Parathyroid adenoma (tissue), 2 donors: ENCODE measurements at regions not wholly inside any gene's neighbourhood (a gene's known extent, or its start where the extent isn't known, plus 50 kb on each side); places are given as distances from the start of the nearest gene placed in this dataset.

Experiments used
- H2AFZ ChIP-seq: fragments of 300-600 bp; sonication (generic); one replicate; pipeline ENCODE4 v1.7.0; 2017; ENCODE audit warnings: antibody characterized with exemption, mild to moderate bottlenecking
- H3K27ac ChIP-seq: fragments of 300-600 bp; sonication (generic); one replicate; pipeline ENCODE4 v1.7.0; 2017
- H3K27me3 ChIP-seq: fragments of 300-600 bp; sonication (generic); one replicate; pipeline ENCODE4 v1.7.0; 2017; ENCODE audit warnings: low read length; ENCODE audit not compliant: control insufficient read depth, insufficient read depth
- H3K36me3 ChIP-seq: fragments of 300-600 bp; sonication (generic); one replicate; pipeline ENCODE4 v1.7.0; 2017; ENCODE audit warnings: low read length; ENCODE audit not compliant: control insufficient read depth, insufficient read depth
- H3K4me1 ChIP-seq: fragments of 300-600 bp; sonication (generic); one replicate; pipeline ENCODE4 v1.7.0; 2017; ENCODE audit warnings: control low read depth
- H3K4me2 ChIP-seq: fragments of 300-600 bp; sonication (generic); one replicate; pipeline ENCODE4 v1.7.0; 2017; ENCODE audit warnings: low read length
- H3K4me3 ChIP-seq: fragments of 300-600 bp; sonication (generic); one replicate; pipeline ENCODE4 v1.7.0; 2017; ENCODE audit warnings: low read depth, low read length
- H3K79me2 ChIP-seq: fragments of 300-600 bp; sonication (generic); one replicate; pipeline ENCODE4 v1.7.0; 2017; ENCODE audit warnings: control low read depth
- H3K9ac ChIP-seq: fragments of 300-600 bp; sonication (generic); one replicate; pipeline ENCODE4 v1.7.0; 2017; ENCODE audit warnings: mild to moderate bottlenecking
- H3K9me3 ChIP-seq: fragments of 300-600 bp; sonication (generic); one replicate; pipeline ENCODE4 v1.7.0; 2017; ENCODE audit warnings: low read length; ENCODE audit not compliant: control insufficient read depth
- CTCF ChIP-seq: fragments of 300-600 bp; sonication (generic); IDR thresholded peaks from one replicate; pipeline ENCODE4 v1.7.0; 2017; ENCODE audit warnings: antibody characterized with exemption, mild to moderate bottlenecking
- donor health status: primary hyperparathyroidism.

GRCh38 chrX:125089761-125090445 is 229.8 kb upstream of the TEX13C start:
- no peaks in the 10 kb centered on the region for H3K27me3 ChIP-seq
- H3K4me2 ChIP-seq = no peak overlapping the region
- no peak overlapping the region for H3K27ac ChIP-seq
- H3K36me3 ChIP-seq = no peaks in the 10 kb centered on the region
- no peaks in the 10 kb centered on the region for H3K79me2 ChIP-seq
- H3K4me1 ChIP-seq = no peaks in the 10 kb centered on the region
- H3K4me3 ChIP-seq = no peak overlapping the region
- H3K9ac ChIP-seq = no peak overlapping the region
- no peak for TF ChIP-seq CTCF
- H3K9me3 ChIP-seq = no peaks in the 10 kb centered on the region
- no peak overlapping the region for H2AFZ ChIP-seq

- TF ChIP-seq CTCF = no peak
Observed at GRCh38 chrX:125093852-125094251, 225.8 kb upstream of the TEX13C start.

DNA sequence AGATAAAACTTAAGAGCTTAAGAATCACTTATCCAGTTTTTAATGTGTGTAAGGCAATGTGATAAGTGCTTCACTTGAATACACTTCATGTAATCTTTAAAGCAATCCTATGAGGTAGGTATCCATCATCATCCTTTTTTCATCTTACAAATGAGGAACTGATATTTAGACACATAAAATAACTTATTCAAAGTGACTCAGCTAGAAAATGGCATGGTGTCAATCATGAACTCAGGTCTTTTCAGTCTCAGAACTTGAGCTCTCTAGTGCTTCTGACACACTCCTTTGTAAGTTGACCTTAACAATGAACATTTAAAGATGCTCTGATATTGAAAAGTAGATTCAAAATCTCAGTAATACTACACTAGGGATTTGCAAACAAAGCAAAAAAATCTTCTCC is 224.8 kb upstream of the TEX13C start:
- Histone ChIP-seq H3K79me2 (no peaks in the 10 kb centered on the region), H3K27me3 (no peaks in the 10 kb centered on the region), H3K27ac (no peak overlapping the region), H3K9me3 (no peaks in the 10 kb centered on the region), H3K4me2 (no peak overlapping the region), H3K4me3 (no peak overlapping the region), H3K36me3 (no peaks in the 10 kb centered on the region), H3K9ac (no peak overlapping the region), H2AFZ (no peak overlapping the region), H3K4me1 (no peaks in the 10 kb centered on the region)
- TF ChIP-seq CTCF = no peak

More at GRCh38 chrX:125093852-125094251, 225.8 kb upstream of the TEX13C start:
- Histone ChIP-seq H3K4me2 (no peak overlapping the region), H3K9ac (no peak overlapping the region), H3K27ac (no peak overlapping the region), H3K27me3 (no peaks in the 10 kb centered on the region), H2AFZ (no peak overlapping the region), H3K4me3 (no peak overlapping the region), H3K79me2 (no peaks in the 10 kb centered on the region), H3K9me3 (no peaks in the 10 kb centered on the region), H3K4me1 (no peaks in the 10 kb centered on the region), H3K36me3 (no peaks in the 10 kb centered on the region)

DNA sequence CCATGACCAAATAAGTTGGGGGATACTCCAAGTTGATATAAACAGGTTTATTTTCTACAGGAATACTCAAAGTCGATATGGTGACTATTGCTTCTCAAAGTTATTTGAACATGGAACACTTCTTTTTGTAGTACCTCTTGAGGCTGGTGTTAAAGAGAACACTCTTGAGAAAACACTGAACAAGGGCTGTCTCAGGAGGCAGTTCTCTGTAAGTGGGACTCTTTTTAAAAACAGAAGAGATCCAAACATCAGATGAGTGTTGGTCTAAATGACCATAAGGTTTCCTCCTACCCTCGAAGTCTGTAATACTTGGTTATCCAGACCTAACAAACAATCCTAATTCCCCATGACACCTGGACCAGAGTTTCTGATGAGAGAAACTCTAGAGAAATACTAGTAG is 223.2 kb upstream of the TEX13C start:
- no peaks in the 10 kb centered on the region for H3K27me3 ChIP-seq

More for the DNA sequence above, 223.2 kb upstream of the TEX13C start:
- Histone ChIP-seq H3K4me1 (no peaks in the 10 kb centered on the region), H2AFZ (no peak overlapping the region), H3K9me3 (no peaks in the 10 kb centered on the region), H3K4me3 (no peak overlapping the region), H3K4me2 (no peak overlapping the region), H3K79me2 (no peaks in the 10 kb centered on the region), H3K9ac (no peak overlapping the region), H3K27ac (no peak overlapping the region), H3K36me3 (no peaks in the 10 kb centered on the region)
- TF ChIP-seq CTCF = no peak
